ENCODE measurements at regions not wholly inside any gene's neighbourhood (a gene's known extent, or its start where the extent isn't known, plus 50 kb on each side); places are given as distances from the start of the nearest gene placed in this dataset.

GRCh38 chr11:43554148-43554473 lies 126.4 kb upstream of the HSD17B12 start:
- TF ChIP-seq CTCF (IDR thresholded peaks at IDR 0.05), result no peak

- no peak for TF ChIP-seq CTCF (IDR thresholded peaks at IDR 0.05)
These were observed 125.4 kb upstream of the HSD17B12 start for GRCh38 chr11:43555186-43555585.

- TF ChIP-seq CTCF (IDR thresholded peaks at IDR 0.05), result no peak
These were observed 124.5 kb upstream of the HSD17B12 start for GRCh38 chr11:43555816-43556611.

- no peak for TF ChIP-seq CTCF (IDR thresholded peaks at IDR 0.05)
These were observed 123.7 kb upstream of the HSD17B12 start for GRCh38 chr11:43556612-43557375.

- peak; percentile 28 for TF ChIP-seq CTCF (IDR thresholded peaks at IDR 0.05)
These were observed 122.9 kb upstream of the HSD17B12 start for GRCh38 chr11:43557553-43558110.

- no peak for TF ChIP-seq CTCF (IDR thresholded peaks at IDR 0.05)
These were observed 122.4 kb upstream of the HSD17B12 start for GRCh38 chr11:43558146-43558545.

- TF ChIP-seq CTCF (IDR thresholded peaks at IDR 0.05), result no peak
These were observed 121.9 kb upstream of the HSD17B12 start for GRCh38 chr11:43558556-43559127.

All from LNCAP (cell line).